Mesendoderm (in vitro differentiated cells): ENCODE measurements at regions not wholly inside any gene's neighbourhood (a gene's known extent, or its start where the extent isn't known, plus 50 kb on each side); places are given as distances from the start of the nearest gene placed in this dataset.
"Not testable (repeated sequence)": the region's sequence is repeated elsewhere in the genome, so short reads cannot be mapped to it uniquely, and the experiment has no call there.

ENCODE experiments used
- DNase-seq: peaks from one replicate; pipeline ENCODE4 v3.0.0; 2013
- H2AK5ac ChIP-seq: 2 replicates; pipeline ENCODE4 v1.6.1; 2013; ENCODE audit warnings: low read length, inconsistent platforms
- H2BK120ac ChIP-seq: 2 replicates; pipeline ENCODE4 v1.6.1; 2013; ENCODE audit warnings: low read depth, mild to moderate bottlenecking, low read length, moderate library complexity, mixed read lengths
- H2BK15ac ChIP-seq: replicated peaks from 2 replicates; pipeline ENCODE4 v1.6.1; 2013; ENCODE audit warnings: low read depth, mild to moderate bottlenecking, moderate library complexity
- H2BK5ac ChIP-seq: 2 replicates; pipeline ENCODE4 v1.6.1; 2013; ENCODE audit warnings: low read length, inconsistent platforms
- H3K18ac ChIP-seq: 2 replicates; pipeline ENCODE4 v1.6.1; 2013; ENCODE audit warnings: mild to moderate bottlenecking, low read length, mixed read lengths
- H3K23ac ChIP-seq: one replicate; pipeline ENCODE4 v1.6.1; 2013; ENCODE audit warnings: low read length
- H3K27ac ChIP-seq: 2 replicates; pipeline ENCODE4 v1.5.1; 2013; ENCODE audit warnings: low read depth, mild to moderate bottlenecking, inconsistent platforms, low read length, moderate library complexity
- H3K27me3 ChIP-seq: 2 replicates; pipeline ENCODE4 v1.6.1; 2013; ENCODE audit warnings: low read length, control low read depth, mild to moderate bottlenecking, inconsistent platforms; ENCODE audit not compliant: insufficient read depth, poor library complexity
- H3K36me3 ChIP-seq: 2 replicates; pipeline ENCODE4 v1.6.1; 2013; ENCODE audit warnings: low read length, inconsistent platforms; ENCODE audit not compliant: control insufficient read depth, insufficient read depth
- H3K4ac ChIP-seq: one replicate; pipeline ENCODE4 v1.6.1; 2013; ENCODE audit warnings: low read depth, mild to moderate bottlenecking, low read length, moderate library complexity
- H3K4me1 ChIP-seq: 2 replicates; pipeline ENCODE4 v1.6.1; 2013; ENCODE audit warnings: low read depth, low read length, inconsistent platforms; ENCODE audit not compliant: control insufficient read depth
- H3K4me2 ChIP-seq: 2 replicates; pipeline ENCODE4 v1.6.1; 2013; ENCODE audit warnings: low read length
- H3K4me3 ChIP-seq: 2 replicates; pipeline ENCODE4 v1.5.1; 2013; ENCODE audit warnings: mild to moderate bottlenecking, low read length
- H3K56ac ChIP-seq: one replicate; pipeline ENCODE4 v1.6.1; 2013; ENCODE audit warnings: low read length
- H3K79me1 ChIP-seq: 2 replicates; pipeline ENCODE4 v1.6.1; 2013; ENCODE audit warnings: low read length, inconsistent platforms
- H3K79me2 ChIP-seq: 2 replicates; pipeline ENCODE4 v1.6.1; 2013; ENCODE audit warnings: mild to moderate bottlenecking, low read length; ENCODE audit not compliant: control insufficient read depth, insufficient read depth
- H3K9ac ChIP-seq: 2 replicates; pipeline ENCODE4 v1.6.1; 2013; ENCODE audit warnings: low read length, inconsistent platforms
- H4K5ac ChIP-seq: one replicate; pipeline ENCODE4 v1.6.1; 2013; ENCODE audit warnings: low read length
- H4K8ac ChIP-seq: one replicate; pipeline ENCODE4 v1.6.1; 2013; ENCODE audit warnings: low read depth, mild to moderate bottlenecking, control low read depth, low read length, moderate library complexity
- WGBS: extraction: QIAGEN DNeasy Blood & Tissue Kit; methylation state at CpG from one replicate; pipeline ENCODE4 v1.1.7; 2013; ENCODE audit warnings: low lambda C conversion rate, missing lambda C conversion rate; ENCODE audit not compliant: insufficient coverage; ENCODE audit errors: extremely low coverage; 5-methylcytosine and 5-hydroxymethylcytosine counted together

GRCh38 chr4:31797052-31797451 is 1076.9 kb downstream of the PCDH7 start:
- H3K79me2 ChIP-seq, H3K27ac ChIP-seq, H3K4me2 ChIP-seq, H3K36me3 ChIP-seq, H3K4me1 ChIP-seq, H3K18ac ChIP-seq, H3K4ac ChIP-seq, H2AK5ac ChIP-seq, H3K27me3 ChIP-seq, H3K9ac ChIP-seq, H4K8ac ChIP-seq, H3K56ac ChIP-seq, H3K23ac ChIP-seq, H4K5ac ChIP-seq, H2BK120ac ChIP-seq, H2BK5ac ChIP-seq, H2BK15ac ChIP-seq, DNase-seq, H3K4me3 ChIP-seq, H3K79me1 ChIP-seq: not testable (repeated sequence)
- WGBS = no CpG with 5 or more reads among the region's 1 CpG

GRCh38 chr4:31803526-31804195 is 1083.5 kb downstream of the PCDH7 start:
- Histone ChIP-seq H3K4ac (no peak overlapping the region), H3K9ac (no peak overlapping the region), H3K27ac (no peak overlapping the region), H3K4me3 (no peak overlapping the region), H2BK5ac (no peak overlapping the region), H2BK120ac (no peak overlapping the region), H3K56ac (no peak overlapping the region), H3K18ac (no peak overlapping the region), H4K8ac (no peak overlapping the region), H4K5ac (no peak overlapping the region), H3K4me1 (no peaks in the 10 kb centered on the region), H3K23ac (no peak overlapping the region), H3K36me3 (no peaks in the 10 kb centered on the region), H3K79me1 (no peaks in the 10 kb centered on the region), H2AK5ac (no peak overlapping the region), H2BK15ac (no peak overlapping the region), H3K27me3 (no peaks in the 10 kb centered on the region), H3K4me2 (no peak overlapping the region), H3K79me2 (no peaks in the 10 kb centered on the region)
- DNase-seq = no peak
- no CpG with 5 or more reads among the region's 3 CpGs for WGBS

GRCh38 chr4:31807036-31807435 is 1086.9 kb downstream of the PCDH7 start:
- Histone ChIP-seq H3K27me3 (no peaks in the 10 kb centered on the region), H3K4me3 (no peak overlapping the region), H4K8ac (no peak overlapping the region), H3K4me1 (no peaks in the 10 kb centered on the region), H3K79me2 (no peaks in the 10 kb centered on the region), H3K27ac (no peak overlapping the region), H3K18ac (no peak overlapping the region), H2BK120ac (no peak overlapping the region), H3K36me3 (no peaks in the 10 kb centered on the region), H3K79me1 (no peaks in the 10 kb centered on the region), H2BK5ac (no peak overlapping the region), H3K4me2 (no peak overlapping the region), H3K4ac (no peak overlapping the region), H3K23ac (no peak overlapping the region), H3K56ac (no peak overlapping the region), H2BK15ac (no peak overlapping the region), H2AK5ac (no peak overlapping the region), H4K5ac (no peak overlapping the region), H3K9ac (no peak overlapping the region)
- DNase-seq = no peak
- no CpG with 5 or more reads among the region's 2 CpGs for WGBS

- Histone ChIP-seq H3K27me3 (no peaks in the 10 kb centered on the region), H4K5ac (no peak overlapping the region), H2AK5ac (no peak overlapping the region), H3K9ac (no peak overlapping the region), H3K79me2 (no peaks in the 10 kb centered on the region), H3K18ac (no peak overlapping the region), H3K56ac (no peak overlapping the region), H4K8ac (no peak overlapping the region), H2BK120ac (no peak overlapping the region), H3K27ac (no peak overlapping the region), H3K36me3 (no peaks in the 10 kb centered on the region), H2BK15ac (no peak overlapping the region), H2BK5ac (no peak overlapping the region), H3K4me1 (no peaks in the 10 kb centered on the region), H3K4me3 (no peak overlapping the region), H3K79me1 (no peaks in the 10 kb centered on the region), H3K4ac (no peak overlapping the region), H3K4me2 (no peak overlapping the region), H3K23ac (no peak overlapping the region)
- no CpG with 5 or more reads among the region's 1 CpG for WGBS
- DNase-seq = no peak
These were observed 1124.2 kb downstream of the PCDH7 start for GRCh38 chr4:31844350-31844749.

GRCh38 chr4:31851946-31852345 is 1131.8 kb downstream of the PCDH7 start:
- no peak overlapping the region for H3K27ac ChIP-seq
- no peak overlapping the region for H4K8ac ChIP-seq
- no peak overlapping the region for H2BK15ac ChIP-seq
- H3K79me2 ChIP-seq = no peaks in the 10 kb centered on the region
- no peaks in the 10 kb centered on the region for H3K27me3 ChIP-seq
- no peak overlapping the region for H3K9ac ChIP-seq
- no peak overlapping the region for H2BK5ac ChIP-seq
- H4K5ac ChIP-seq = no peak overlapping the region
- H3K56ac ChIP-seq = no peak overlapping the region
- no peak overlapping the region for H3K18ac ChIP-seq
- DNase-seq = no peak
- WGBS = no CpG with 5 or more reads among the region's 2 CpGs
- H3K79me1 ChIP-seq = no peaks in the 10 kb centered on the region
- no peak overlapping the region for H3K4ac ChIP-seq
- no peak overlapping the region for H2BK120ac ChIP-seq
- no peaks in the 10 kb centered on the region for H3K4me1 ChIP-seq
- no peaks in the 10 kb centered on the region for H3K36me3 ChIP-seq
- H3K4me2 ChIP-seq = no peak overlapping the region
- H2AK5ac ChIP-seq = no peak overlapping the region
- H3K23ac ChIP-seq = no peak overlapping the region
- H3K4me3 ChIP-seq = no peak overlapping the region

- no peaks in the 10 kb centered on the region for H3K36me3 ChIP-seq
- H3K4ac ChIP-seq = no peak overlapping the region
- H3K4me3 ChIP-seq = no peak overlapping the region
- no peaks in the 10 kb centered on the region for H3K79me2 ChIP-seq
- no peak overlapping the region for H2BK15ac ChIP-seq
- no peak overlapping the region for H3K18ac ChIP-seq
- H3K56ac ChIP-seq = no peak overlapping the region
- no peaks in the 10 kb centered on the region for H3K4me1 ChIP-seq
- H3K79me1 ChIP-seq = no peaks in the 10 kb centered on the region
- H2BK120ac ChIP-seq = no peak overlapping the region
- no peak overlapping the region for H3K23ac ChIP-seq
- H2AK5ac ChIP-seq = no peak overlapping the region
- no peak overlapping the region for H3K27ac ChIP-seq
- no peak overlapping the region for H3K4me2 ChIP-seq
- no CpG with 5 or more reads among the region's 2 CpGs for WGBS
- H4K5ac ChIP-seq = no peak overlapping the region
- no peaks in the 10 kb centered on the region for H3K27me3 ChIP-seq
- no peak overlapping the region for H4K8ac ChIP-seq
- no peak overlapping the region for H3K9ac ChIP-seq
- no peak overlapping the region for H2BK5ac ChIP-seq
- no peak for DNase-seq
These were observed 1157.3 kb downstream of the PCDH7 start for GRCh38 chr4:31877429-31877828.
